Liver (tissue), 3 donors: ENCODE measurements at regions not wholly inside any gene's neighbourhood (a gene's known extent, or its start where the extent isn't known, plus 50 kb on each side); places are given as distances from the start of the nearest gene placed in this dataset.

Experiments
- CTCF ChIP-seq: fragments of 150-350 bp; IDR thresholded peaks from 2 replicates; pipeline ENCODE4 v1.5.1; 2017; ENCODE audit warnings: improper control_type of control experiment, low read depth, low read length; ENCODE audit not compliant: missing input control
- FOXA1 ChIP-seq: IDR thresholded peaks from 2 replicates; pipeline ENCODE4 v1.6.1; 2016; ENCODE audit warnings: antibody characterized with exemption
- GABPA ChIP-seq, 2 donors: IDR thresholded peaks in 1 of 2; conservative IDR thresholded peaks in 1 of 2; 2 replicates each; pipeline ENCODE4 v1.6.1; 2016; ENCODE audit warnings: antibody characterized with exemption in 2 of 2, mild to moderate bottlenecking in 1 of 2, moderate library complexity in 1 of 2
- JUND ChIP-seq, 2 donors: IDR thresholded peaks; 2 replicates each; pipeline ENCODE4 v1.6.1; 2016; ENCODE audit warnings: antibody characterized with exemption in 2 of 2
- SP1 ChIP-seq: IDR thresholded peaks from 2 replicates; pipeline ENCODE4 v1.6.1; 2018; ENCODE audit warnings: antibody characterized with exemption, mild to moderate bottlenecking
- YY1 ChIP-seq: IDR thresholded peaks from 2 replicates; pipeline ENCODE4 v1.6.1; 2016; ENCODE audit warnings: antibody characterized with exemption, mild to moderate bottlenecking
- donor health status: healthy.
- donor health status: healthy.

GRCh38 chr10:78579576-78579975, 489.2 kb upstream of the ZMIZ1 start:
- no peak for TF ChIP-seq SP1
- TF ChIP-seq FOXA1: no peak
- no peak for TF ChIP-seq CTCF
- TF ChIP-seq GABPA (IDR thresholded peaks at IDR 0.05 in 1 of 2, conservative IDR thresholded peaks at IDR 0.05 in 1 of 2): no peak
- no peak for TF ChIP-seq JUND (IDR thresholded peaks at IDR 0.05)
- no peak for TF ChIP-seq YY1
